Uterus (tissue), 2 donors: ENCODE measurements at regions not wholly inside any gene's neighbourhood (a gene's known extent, or its start where the extent isn't known, plus 50 kb on each side); places are given as distances from the start of the nearest gene placed in this dataset.

Experiments
- POLR2A ChIP-seq, 2 donors: fragments of 450-650 bp; IDR thresholded peaks; one replicate each; pipeline ENCODE4 v1.6.1; 2016; ENCODE audit warnings: antibody characterized with exemption in 2 of 2, mild to moderate bottlenecking in 1 of 2, moderate library complexity in 1 of 2
- TF ChIP-seq, protein P1 (sequence below), 4 experiments: fragments of 200-600 bp in 2 of 4; fragments of 450-650 bp in 2 of 4; sonication (generic) in 2 of 4; IDR thresholded peaks; one replicate each; pipeline ENCODE4 v1.5.1; 2016 to 2019; ENCODE audit warnings: antibody characterized with exemption in 4 of 4, mild to moderate bottlenecking in 2 of 4, moderate library complexity in 1 of 4

- TF ChIP-seq, protein P1, sequence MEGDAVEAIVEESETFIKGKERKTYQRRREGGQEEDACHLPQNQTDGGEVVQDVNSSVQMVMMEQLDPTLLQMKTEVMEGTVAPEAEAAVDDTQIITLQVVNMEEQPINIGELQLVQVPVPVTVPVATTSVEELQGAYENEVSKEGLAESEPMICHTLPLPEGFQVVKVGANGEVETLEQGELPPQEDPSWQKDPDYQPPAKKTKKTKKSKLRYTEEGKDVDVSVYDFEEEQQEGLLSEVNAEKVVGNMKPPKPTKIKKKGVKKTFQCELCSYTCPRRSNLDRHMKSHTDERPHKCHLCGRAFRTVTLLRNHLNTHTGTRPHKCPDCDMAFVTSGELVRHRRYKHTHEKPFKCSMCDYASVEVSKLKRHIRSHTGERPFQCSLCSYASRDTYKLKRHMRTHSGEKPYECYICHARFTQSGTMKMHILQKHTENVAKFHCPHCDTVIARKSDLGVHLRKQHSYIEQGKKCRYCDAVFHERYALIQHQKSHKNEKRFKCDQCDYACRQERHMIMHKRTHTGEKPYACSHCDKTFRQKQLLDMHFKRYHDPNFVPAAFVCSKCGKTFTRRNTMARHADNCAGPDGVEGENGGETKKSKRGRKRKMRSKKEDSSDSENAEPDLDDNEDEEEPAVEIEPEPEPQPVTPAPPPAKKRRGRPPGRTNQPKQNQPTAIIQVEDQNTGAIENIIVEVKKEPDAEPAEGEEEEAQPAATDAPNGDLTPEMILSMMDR (IDR thresholded peaks at IDR 0.05) = no peak
- no peak for TF ChIP-seq POLR2A (IDR thresholded peaks at IDR 0.05)
These were observed 732.7 kb upstream of the AUTS2 start for GRCh38 chr7:68865351-68866199.
